Left lobe of liver (tissue), 2 donors: ENCODE measurements at regions not wholly inside any gene's neighbourhood (a gene's known extent, or its start where the extent isn't known, plus 50 kb on each side); places are given as distances from the start of the nearest gene placed in this dataset.
"Not testable (repeated sequence)": the region's sequence is repeated elsewhere in the genome, so short reads cannot be mapped to it uniquely, and the experiment has no call there.

Experiments
- ATAC-seq: fragments of 200-7000 bp; cut with Tn5 transposase; one replicate; pipeline ENCODE4 v1.9.1; 2020; ENCODE audit warnings: mild to moderate bottlenecking, moderate library complexity
- DNase-seq: peaks from one replicate; pipeline ENCODE4 v3.0.0-alpha.2; 2020; ENCODE audit warnings: low spot score
- donor health status: DM: no; HTN: no; CAD: no; lungs with moderate emphysema.
- donor health status: DM: no; HTN: yes; CAD: no.

DNA sequence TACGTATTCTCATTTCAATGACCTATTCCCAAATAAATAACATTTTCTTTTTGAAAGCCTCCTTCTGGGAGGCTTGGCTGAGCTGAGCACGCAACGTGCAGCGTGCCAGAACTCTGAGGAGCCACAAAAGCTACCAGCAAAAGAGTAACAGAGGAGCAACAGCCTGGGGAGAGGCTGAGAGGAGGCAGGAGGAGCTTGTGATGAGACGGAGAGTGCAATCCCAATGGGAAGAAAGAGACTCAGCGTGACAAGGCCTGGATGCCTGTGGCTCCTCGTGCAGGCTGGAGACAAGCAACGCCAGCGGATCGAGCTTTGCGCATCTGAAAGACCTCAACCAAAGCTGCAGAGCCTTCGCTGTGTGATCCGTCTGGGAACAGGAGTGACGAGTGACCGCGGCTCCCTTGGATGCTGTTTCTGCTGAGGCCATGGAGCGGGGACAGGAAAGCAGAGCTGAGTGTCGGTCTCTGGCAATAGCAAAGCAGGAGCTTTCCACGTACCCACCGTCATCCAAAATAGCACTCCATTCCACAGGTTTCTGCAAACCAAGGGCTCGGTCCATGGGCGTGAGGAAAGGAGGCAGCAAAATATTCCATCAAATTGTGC lies 171.7 kb upstream of the PFKP start:
- DNase-seq (no peak), ATAC-seq (no peak)

DNA sequence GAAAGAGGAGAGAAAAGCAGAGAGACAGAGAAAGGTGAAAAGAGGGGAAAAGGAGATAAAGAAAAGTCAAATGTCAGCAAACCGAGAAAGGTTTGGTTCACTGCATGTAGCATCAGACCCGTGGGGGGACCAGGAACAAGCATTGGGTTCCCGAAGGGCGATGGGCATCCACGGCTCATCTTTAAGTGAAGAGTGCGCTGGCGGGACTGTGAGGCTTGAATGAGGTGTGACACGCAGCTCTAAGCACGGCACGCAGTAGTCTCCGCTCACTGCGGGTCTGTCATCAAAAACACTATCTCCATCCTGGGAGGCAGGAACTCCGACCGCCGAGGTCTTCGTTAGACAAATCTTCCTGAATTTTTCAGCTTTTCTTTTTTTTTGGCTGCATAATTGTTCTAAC lies 173.4 kb upstream of the PFKP start:
- DNase-seq, result no peak
- ATAC-seq, result no peak

GRCh38 chr10:2893158-2893845 lies 174.0 kb upstream of the PFKP start:
- ATAC-seq, result no peak
- DNase-seq, result no peak

GRCh38 chr10:2891770-2892124 lies 175.6 kb upstream of the PFKP start:
- ATAC-seq, result no peak
- DNase-seq, result no peak

- no peak for ATAC-seq
- no peak for DNase-seq
Observed at GRCh38 chr10:2891073-2891769, 176.1 kb upstream of the PFKP start.

GRCh38 chr10:2890093-2890492 lies 177.3 kb upstream of the PFKP start:
- no peak for ATAC-seq

DNA sequence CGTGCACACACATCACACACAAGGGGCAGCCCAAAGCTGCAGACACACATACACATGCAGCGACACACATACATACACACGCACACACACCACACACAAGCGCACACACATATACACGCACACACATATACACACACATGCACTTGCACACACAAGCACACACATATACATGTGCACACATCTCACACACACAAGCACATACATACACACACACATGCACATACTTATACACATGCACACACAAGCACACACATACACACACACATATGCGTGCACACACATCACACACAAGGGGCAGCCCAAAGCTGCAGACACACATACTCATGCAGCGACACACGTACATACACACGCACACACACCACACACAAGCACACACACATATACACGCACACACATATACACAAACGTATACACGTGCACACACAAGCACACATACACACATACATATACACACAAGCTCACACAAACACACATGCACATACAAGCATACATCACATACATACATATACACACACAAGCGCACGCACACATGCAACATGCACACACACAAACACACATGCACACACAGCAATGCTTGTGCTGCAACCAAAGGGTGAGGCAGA lies 178.8 kb upstream of the PFKP start:
- DNase-seq (no peak), ATAC-seq (no peak)

More at GRCh38 chr10:2890093-2890492, 177.3 kb upstream of the PFKP start:
- no peak for DNase-seq

DNA sequence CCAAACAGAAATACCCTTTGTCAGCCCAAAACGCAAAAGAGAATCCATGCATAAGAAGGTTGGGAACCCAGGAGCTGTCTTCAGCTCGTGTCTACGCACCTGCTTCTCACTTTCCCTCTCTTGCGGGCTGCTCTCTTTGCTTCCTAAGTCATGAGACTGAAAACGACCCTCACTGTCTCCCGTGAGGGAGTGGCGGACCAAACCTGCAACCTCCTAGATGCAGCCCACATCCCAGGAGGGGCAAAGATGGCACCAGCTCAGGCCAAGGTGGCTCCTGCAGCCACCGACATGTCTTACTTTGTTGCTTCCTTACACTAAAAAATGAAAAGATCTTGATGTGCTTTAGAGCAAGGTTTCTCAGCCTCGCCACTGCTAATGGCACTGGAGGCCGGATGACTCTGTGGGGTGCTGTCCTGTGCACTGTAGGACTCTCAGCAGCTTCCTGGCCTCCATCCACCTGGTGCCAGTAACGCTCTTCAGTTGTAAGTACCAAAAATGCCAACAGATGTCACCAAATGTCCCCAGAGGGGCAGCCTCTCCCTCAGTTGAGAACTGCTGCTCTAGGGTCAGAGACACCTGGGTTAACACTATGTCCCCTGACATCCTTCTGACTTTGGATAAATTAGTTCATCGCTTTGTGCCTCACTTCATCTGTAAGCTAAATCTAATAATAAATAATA lies 179.8 kb upstream of the PFKP start:
- ATAC-seq (no peak), DNase-seq (no peak)

DNA sequence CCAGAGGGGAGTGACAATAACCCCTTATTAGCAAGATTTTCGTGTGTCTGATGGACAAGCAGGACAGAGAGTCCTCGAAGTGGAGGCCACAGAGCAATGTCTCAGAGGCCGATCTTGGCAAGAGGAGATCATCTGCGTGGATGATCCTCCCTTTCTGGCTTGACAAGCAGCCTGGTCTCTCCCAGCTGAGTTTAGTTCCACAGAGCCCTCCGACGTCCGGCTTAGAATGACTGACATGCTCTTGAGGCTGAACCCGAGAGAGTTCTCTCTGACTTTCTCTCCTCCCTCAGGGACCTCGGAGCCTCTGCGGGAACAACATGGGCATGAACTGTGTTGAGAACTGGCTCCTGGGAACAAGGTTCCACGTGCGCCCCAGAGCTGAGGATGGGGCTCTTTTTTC lies 180.7 kb upstream of the PFKP start:
- ATAC-seq (no peak), DNase-seq (no peak)

DNA sequence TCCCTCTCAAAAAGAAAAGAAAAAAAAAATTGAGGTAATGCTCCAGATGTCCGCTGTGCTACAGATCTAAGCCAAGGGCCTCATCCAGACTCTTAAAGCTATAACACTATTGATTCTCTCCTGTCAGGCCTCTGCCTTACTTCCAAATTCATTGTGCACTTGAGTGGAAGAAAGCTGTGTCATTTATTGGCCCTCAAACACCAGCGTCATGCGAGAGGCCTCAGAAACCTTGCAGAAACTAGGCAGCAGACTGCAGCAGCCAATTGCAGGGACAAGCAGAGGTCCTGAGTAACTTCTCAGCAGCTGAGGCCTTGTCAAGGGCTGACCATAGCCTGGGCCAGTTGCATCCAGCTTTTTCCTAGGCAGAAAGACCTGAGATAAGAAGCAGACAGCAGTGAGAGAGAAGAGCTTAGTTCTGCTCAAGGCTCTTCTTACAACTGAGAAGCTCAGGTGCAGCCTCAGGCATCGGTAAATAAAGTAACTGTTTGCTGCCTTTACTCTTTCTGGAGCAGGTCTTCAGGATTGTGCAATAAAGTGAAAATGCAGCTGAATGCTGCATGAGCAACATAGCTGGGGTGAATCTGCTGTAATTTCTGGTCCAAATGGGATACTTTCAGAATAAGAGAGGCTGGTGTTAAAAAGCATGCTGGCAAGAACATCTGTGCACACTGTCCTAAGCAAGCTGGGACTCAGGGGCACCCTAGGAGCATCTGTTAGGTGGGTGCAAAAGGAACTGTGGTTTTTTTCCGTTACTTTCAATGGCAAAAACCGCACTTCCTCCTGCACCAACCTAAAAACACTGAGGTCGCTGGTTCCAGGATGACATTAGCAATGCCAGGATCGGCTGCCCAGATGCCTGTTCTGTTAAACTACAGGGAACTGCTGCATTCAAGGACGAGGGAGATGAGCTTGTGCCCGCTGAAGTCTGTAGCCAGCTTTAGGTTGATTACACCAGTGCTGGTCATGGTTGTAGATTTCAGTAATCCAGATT lies 181.8 kb upstream of the PFKP start:
- DNase-seq (no peak), ATAC-seq (no peak)

GRCh38 chr10:2883983-2884540 lies 183.3 kb upstream of the PFKP start:
- DNase-seq, ATAC-seq: not testable (repeated sequence)

DNA sequence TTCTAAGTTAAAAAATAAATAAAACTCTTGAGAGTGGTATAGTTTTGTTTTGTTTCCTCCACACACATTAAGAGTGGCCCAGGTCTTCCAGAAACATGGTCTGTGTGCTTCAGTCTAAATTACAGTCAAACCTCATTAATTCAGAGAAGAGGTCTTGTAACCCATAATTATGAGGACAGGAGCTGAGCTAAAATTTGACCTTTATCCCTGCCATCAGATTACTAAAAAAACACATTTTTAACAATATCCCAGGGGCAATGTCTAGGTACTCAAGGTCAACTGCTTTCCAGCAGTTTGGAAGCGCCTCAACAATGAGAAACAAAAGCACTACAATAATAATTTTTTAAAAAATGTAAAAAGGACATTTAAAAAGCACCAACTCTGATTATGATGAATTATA lies 184.1 kb upstream of the PFKP start:
- DNase-seq (no peak), ATAC-seq (no peak)

- no peak for DNase-seq
- ATAC-seq, result no peak
Observed at GRCh38 chr10:2882628-2883027, 184.7 kb upstream of the PFKP start.

- DNase-seq (no peak), ATAC-seq (no peak)
Observed at GRCh38 chr10:2881720-2882620, 185.4 kb upstream of the PFKP start.

- ATAC-seq, DNase-seq: not testable (repeated sequence)
Observed at GRCh38 chr10:2880050-2880449, 187.3 kb upstream of the PFKP start.

GRCh38 chr10:2878818-2879217 lies 188.5 kb upstream of the PFKP start:
- ATAC-seq (no peak), DNase-seq (no peak)

DNA sequence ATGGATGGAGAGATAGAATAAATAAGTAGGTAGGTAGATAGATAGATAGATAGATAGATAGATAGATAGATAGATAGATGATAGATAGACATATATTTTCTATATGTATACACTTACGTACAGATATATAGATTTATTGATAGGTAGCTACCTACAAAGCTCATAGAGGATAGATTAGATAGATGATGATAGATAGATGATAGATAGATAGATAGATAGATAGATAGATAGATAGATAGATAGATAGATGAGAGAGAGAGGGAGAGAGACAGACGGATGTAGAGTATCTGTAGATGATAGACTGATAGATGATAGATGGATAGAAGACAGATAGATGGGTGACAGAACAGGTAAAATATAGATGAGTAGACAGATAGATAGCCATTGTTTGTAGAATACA lies 191.3 kb upstream of the PFKP start:
- ATAC-seq, result no peak
- no peak for DNase-seq

- ATAC-seq (no peak), DNase-seq (no peak)
Observed at GRCh38 chr10:2874963-2875362, 192.4 kb upstream of the PFKP start.

GRCh38 chr10:2873769-2874168 lies 193.6 kb upstream of the PFKP start:
- no peak for DNase-seq
- ATAC-seq, result no peak
